ENCODE measurements at regions not wholly inside any gene's neighbourhood (a gene's known extent, or its start where the extent isn't known, plus 50 kb on each side); places are given as distances from the start of the nearest gene placed in this dataset.

DNA sequence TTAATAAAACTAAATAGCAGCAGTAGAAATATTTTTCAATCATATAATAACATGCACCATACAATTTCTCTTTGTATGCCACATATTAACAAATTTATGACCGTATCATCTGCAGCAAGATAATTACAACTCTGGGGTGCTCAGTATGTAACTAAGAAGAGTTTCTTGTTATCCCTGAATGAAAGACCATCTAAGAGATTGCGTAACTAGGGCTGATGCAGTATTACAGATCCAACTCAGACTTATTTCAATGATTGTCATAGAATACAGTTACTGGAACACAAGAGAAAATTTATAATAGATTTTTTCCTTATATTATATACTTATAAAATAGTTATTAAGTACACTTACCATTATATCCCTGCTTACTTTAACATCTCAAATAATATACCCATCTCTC is 305.1 kb downstream of the SLITRK1 start:
- CTCF ChIA-PET, result no interaction called here
- intact Hi-C loops (cut with micrococcal nuclease) (no loop called here), dilution Hi-C loops (cut with HindIII; ENCODE audit: low sequenced_read_pairs, unreplicated experiment) (no loop called here), in situ Hi-C loops (cut with MboI; ENCODE audit: low sequenced_read_pairs) (no loop called here)
- H3K9me1 ChIP-seq (ENCODE audit: insufficient read depth, low read length), result no peaks in the 10 kb centered on the region
- H3K4me2 ChIP-seq (ENCODE audit: low read depth, low read length), result no peak overlapping the region
- H3K23ac ChIP-seq (ENCODE audit: low read depth, low read length), result no peak overlapping the region
- H3K4me1 ChIP-seq (ENCODE audit: control insufficient read depth, insufficient read depth, low read length), result no peaks in the 10 kb centered on the region
- TF ChIP-seq CEBPB (IDR thresholded peaks at IDR 0.05; ENCODE audit: low read depth, low read length) (peak; percentile 76), MAFK (IDR thresholded peaks at IDR 0.05; ENCODE audit: low read depth, low read length) (no peak)
- no peak overlapping the region for H2BK120ac ChIP-seq (ENCODE audit: low read depth, low read length)
- H2AK5ac ChIP-seq (ENCODE audit: low read depth, low read length), result no peak overlapping the region
- no peak overlapping the region for H2BK5ac ChIP-seq (ENCODE audit: low read depth, low read length, poor library complexity, severe bottlenecking)
- H4K8ac ChIP-seq (ENCODE audit: low read depth in 2 of 2, low read length in 2 of 2), result no peak overlapping the region
- H2BK20ac ChIP-seq (ENCODE audit: low read depth, low read length), result no peak overlapping the region
- no peak overlapping the region for H3K14ac ChIP-seq (replicated peaks; ENCODE audit: low read depth, low read length)
- DNase-seq, result no peak
- no peaks in the 10 kb centered on the region for H3K36me3 ChIP-seq (ENCODE audit: control insufficient read depth, insufficient read depth, low read length)
- no peaks in the 10 kb centered on the region for H3K27me3 ChIP-seq (ENCODE audit: control insufficient read depth, insufficient read depth, low read length)
- no peak for ATAC-seq (ENCODE audit: low read depth)
- POLR2A ChIA-PET (ENCODE audit: unreplicated experiment), result no interaction called here
- no CpG with 5 or more reads among the region's 2 CpGs for WGBS, 2 experiments (ENCODE audit: extremely low coverage in 2 of 2, insufficient read length in 1 of 2)
- H4K91ac ChIP-seq (ENCODE audit: insufficient read depth, low read depth, low read length), result no peak overlapping the region
- no peak overlapping the region for H3K4me3 ChIP-seq (ENCODE audit: insufficient read depth, low read depth, low read length)
- no peak overlapping the region for H2AFZ ChIP-seq (replicated peaks; ENCODE audit: low read length, poor library complexity)
- H2BK15ac ChIP-seq (ENCODE audit: low read depth, low read length), result no peak overlapping the region
- H2AK9ac ChIP-seq (replicated peaks; ENCODE audit: low read depth, low read length, poor library complexity), result no peak overlapping the region
- H3K79me1 ChIP-seq (ENCODE audit: low read depth in 1 of 2, low read length in 2 of 2), result no peaks in the 10 kb centered on the region
- no peak overlapping the region for H3K18ac ChIP-seq (ENCODE audit: low read depth, low read length)
- H4K5ac ChIP-seq (ENCODE audit: low read depth, low read length), result no peak overlapping the region
- no peak overlapping the region for H3K56ac ChIP-seq (ENCODE audit: extremely low read depth, insufficient read depth, low read length)
- no peaks in the 10 kb centered on the region for H3K9me3 ChIP-seq (ENCODE audit: control insufficient read depth, insufficient read depth, low read length)
- H3K9ac ChIP-seq (ENCODE audit: low read depth, low read length), result no peak overlapping the region
- BruUV-seq (replicated peaks), result no TSS peak
- H4K20me1 ChIP-seq (ENCODE audit: insufficient read depth, low read length), result no peaks in the 10 kb centered on the region
- H3K27ac ChIP-seq (ENCODE audit: insufficient read depth, low read length), result no peak overlapping the region
- no peak overlapping the region for H3K4ac ChIP-seq (ENCODE audit: low read depth, low read length)

All from IMR-90 (cell line).